SIG-M5 treated with dmso at 0.1 percent for 504 hours (cell line): ENCODE measurements at regions not wholly inside any gene's neighbourhood (a gene's known extent, or its start where the extent isn't known, plus 50 kb on each side); places are given as distances from the start of the nearest gene placed in this dataset.
"Not testable (repeated sequence)": the region's sequence is repeated elsewhere in the genome, so short reads cannot be mapped to it uniquely, and the experiment has no call there.

Experiments
- DNase-seq: peaks from one replicate; lab custom pipeline; 2025; ENCODE audit not compliant: unreplicated experiment; lab: John Stamatoyannopoulos, UW

DNA sequence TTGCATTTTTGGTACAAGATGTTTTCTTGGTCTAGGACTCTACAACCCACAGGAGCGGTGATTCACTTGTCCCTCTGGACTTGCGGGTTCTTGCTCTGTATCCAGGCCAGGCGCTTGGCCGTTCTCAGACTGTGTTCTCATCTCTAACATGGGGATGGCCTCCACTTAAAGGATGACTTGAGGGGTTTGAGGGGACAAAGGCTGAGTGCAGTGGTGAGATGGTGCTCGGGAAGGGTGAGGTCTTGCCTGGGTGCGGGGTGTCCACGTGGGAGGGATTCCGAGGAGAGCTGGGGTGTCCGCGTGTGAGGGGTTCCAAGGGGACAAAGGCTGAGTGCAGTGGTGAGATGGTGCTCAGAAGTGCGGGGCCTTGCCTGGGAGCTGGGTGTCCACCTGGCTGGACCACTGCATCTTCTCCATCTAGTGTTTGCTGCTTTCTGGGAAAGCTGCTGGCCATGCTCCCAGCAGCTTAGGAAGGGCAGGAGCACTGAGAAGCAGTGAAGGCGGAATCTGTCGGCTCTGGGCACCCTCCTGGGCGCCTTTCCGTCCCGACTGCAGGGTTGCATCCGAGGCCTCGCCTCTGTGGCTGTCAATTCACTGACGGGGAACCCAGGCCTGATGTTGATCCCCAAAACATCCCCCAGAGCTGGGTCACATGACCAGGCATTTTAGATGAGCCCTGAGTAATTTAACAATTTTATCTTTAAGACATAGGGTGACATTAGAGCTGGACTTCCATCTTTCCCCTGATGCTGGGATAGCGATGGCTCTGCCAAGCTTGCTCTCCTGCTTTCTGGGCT lies 280.5 kb upstream of the IRX4 start:
- no peak for DNase-seq

- no peak for DNase-seq
These were observed 278.1 kb upstream of the IRX4 start for GRCh38 chr5:2160811-2161210.

DNA sequence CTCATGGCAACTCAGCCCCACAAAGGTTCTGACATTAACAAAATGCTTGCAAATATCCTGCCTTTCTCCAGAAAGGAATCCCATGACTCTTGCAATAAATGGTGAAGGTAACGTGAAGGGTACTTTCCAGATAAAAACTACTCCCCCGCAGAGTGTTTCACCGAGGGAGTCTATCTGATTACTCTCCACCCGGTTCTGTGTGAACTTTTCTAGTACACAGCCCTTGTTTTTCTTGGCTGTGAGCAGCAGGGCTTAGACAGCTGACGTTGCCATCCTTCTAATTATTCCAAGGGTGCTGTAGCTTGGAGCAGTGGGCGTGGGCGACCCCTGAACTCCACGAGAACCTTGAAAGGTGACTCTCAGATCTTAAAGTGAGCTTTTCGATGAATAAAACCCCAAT lies 276.0 kb upstream of the IRX4 start:
- DNase-seq: no peak

- no peak for DNase-seq
These were observed 275.4 kb upstream of the IRX4 start for GRCh38 chr5:2158109-2158508.

DNA sequence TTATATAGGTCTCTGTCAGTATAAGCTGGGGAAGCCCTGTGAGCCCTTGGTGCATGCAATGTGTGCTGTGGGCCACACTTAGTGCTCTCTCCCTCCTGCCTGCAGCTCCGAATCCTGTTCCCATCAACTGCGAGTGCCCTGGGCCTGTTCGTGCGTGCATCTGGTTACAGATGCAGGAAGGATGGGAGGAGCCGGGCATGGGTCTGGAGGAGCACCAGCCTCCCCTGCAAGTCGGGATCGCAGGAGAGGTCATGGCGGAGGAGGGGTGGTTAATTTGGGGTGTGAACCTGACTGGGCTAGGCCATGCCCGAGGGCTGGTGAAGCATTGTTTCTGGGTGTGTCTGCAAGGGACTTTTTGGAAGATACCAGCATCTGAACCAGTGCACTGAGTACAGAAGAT lies 274.6 kb upstream of the IRX4 start:
- DNase-seq: no peak

GRCh38 chr5:2156358-2157059 lies 273.8 kb upstream of the IRX4 start:
- DNase-seq: no peak

DNA sequence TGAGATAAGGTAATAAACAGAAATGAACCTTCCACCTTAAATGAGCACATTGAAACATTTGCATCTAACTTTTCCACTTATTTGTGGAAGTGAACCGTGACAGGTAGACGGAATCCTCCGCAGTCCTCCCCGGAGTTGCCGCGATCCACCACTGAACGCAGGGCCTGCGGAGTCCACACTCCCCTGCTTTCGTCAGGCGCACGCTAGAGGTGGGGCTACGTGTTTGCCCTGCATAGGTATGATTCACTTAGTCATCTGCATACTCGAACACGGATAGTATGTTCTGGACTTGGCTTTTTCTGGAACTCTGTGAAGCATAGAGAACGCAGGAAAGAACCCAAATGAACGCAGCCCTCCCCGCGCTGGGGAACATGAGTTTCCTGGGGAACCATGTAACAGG lies 272.8 kb upstream of the IRX4 start:
- no peak for DNase-seq

DNA sequence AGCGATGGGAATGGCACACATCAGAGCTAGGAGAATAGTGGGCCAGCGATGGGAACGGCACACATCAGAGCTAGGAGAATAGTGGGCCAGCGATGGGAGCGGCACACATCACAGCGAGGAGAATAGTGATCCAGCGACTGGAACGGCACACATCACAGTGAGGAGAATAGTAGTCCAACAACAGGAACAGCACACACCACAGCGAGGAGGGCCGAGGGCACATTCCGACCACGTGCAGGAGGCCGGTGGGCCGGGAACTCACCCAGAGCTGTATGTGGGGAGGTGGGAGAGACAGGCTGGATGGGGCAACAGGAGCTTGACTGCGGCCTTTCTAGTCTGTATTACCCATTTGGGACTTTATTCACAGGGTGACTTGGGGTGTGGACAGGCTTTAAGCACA lies 271.1 kb upstream of the IRX4 start:
- no peak for DNase-seq

DNA sequence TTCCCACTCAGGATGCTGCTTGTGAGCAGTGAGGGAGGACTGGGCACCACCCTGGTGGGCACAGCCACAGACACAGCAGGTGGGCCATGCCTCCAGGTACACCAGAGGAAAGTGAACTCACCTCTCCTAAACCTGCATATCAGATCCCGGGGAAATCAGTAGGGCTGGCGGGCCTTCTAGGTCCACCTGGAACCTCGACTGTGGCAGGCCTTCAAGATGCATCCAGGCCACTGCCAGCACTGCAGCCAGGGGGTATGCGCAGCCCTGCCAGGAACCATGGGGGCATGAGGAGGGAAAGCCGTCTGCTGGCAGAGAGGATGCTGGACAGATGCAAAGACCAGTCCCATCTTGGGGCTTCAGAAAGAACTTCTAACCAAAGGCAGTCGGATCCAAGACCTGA lies 270.6 kb upstream of the IRX4 start:
- no peak for DNase-seq

DNA sequence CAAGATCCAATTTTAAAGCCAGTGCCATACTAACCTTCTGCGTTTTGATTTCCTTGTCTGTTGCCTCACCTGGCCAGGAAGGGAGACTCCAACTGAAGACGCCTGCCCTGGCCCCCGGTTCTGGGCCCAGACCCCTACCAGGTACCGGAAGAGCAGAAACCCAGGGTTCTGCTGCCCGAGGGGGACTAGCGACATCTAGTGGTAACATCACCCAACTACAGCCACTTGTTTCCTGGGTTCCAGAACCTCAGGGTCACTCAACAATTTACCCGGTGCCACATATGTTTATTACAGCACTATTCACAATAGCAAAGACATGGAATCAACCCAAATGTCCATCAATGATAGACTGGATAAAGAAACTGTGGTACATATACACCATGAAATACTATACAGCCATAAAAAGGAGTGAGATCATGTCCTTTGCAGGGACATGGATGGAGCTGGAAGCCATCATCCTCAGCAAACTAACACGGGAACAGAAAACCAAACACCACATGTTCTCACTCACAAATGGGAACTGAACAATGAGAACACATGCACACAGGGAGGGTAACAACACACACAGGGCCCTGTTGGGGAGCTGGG lies 268.7 kb upstream of the IRX4 start:
- not testable (repeated sequence) for DNase-seq

DNA sequence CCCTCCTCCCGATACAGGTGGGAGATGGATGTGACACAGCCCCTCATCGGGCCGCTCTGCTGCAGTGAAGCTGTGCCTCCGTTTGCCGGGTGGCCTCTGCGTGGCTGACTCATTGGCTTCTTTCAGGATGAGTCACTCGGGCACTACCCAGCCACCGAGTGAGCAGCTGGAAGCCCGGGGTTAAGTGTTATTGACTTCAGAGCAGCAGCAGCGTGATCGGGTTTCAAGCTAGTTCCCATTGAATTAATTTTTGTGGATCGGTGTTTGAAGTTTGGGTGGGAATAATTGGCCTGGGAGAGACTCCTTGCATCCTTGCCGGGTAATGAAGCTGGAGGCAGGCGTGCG lies 266.4 kb upstream of the IRX4 start:
- no peak for DNase-seq

- DNase-seq: no peak
These were observed 265.8 kb upstream of the IRX4 start for GRCh38 chr5:2148312-2149194.

- DNase-seq: no peak
These were observed 265.0 kb upstream of the IRX4 start for GRCh38 chr5:2147504-2148311.

DNA sequence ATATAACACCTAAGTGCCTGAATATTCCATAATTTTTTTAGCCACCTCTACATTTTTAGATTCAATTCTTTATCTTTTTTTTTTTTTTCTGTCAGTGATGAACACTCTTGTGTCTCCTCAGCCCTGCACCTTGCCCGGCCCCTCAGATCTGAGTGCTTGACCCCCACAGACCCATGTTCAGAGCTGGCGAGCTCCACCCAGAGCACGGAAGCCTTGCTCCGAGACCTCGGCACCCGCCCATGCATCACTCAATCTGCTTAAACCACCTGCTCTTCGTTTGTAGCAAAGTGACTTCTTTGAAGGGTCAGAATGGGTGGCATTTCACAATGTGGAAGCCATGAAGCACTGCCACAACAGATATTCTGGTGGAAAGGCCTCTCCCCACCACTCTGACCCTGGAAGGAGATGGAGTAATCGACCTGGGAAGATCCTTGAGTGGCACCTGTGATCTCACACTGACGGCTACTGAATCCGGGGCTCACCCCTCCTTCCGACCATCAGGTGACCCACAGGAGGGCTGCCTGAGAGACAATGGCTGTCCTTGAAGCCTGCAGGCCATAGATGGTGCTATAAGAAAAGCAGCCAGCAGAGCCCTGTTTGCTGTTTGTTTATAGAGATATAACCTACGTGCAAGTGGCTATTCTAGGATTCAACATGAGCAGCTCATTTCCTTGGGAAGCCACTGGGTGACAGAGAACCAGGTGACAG lies 261.1 kb upstream of the IRX4 start:
- no peak for DNase-seq

DNA sequence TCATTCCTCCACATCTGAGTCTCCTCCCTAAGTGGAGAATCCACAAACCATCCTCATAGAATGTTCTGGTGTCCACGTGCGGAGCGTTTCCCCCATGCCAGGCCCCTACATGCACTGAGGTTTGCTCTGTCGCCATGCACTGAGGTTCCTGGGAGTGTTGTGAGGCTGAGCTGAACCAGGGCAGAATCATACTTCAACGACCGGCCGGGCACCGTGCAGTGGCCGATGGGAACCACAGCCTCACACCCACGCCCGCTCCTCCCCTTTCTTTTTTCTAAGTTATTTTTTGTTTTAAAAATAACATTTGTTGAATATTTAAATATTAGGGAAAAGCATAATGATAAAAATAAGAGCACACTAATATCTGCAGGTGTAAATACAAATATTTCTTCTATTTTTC lies 260.4 kb upstream of the IRX4 start:
- no peak for DNase-seq

- no peak for DNase-seq
These were observed 259.8 kb upstream of the IRX4 start for GRCh38 chr5:2142456-2142954.

DNA sequence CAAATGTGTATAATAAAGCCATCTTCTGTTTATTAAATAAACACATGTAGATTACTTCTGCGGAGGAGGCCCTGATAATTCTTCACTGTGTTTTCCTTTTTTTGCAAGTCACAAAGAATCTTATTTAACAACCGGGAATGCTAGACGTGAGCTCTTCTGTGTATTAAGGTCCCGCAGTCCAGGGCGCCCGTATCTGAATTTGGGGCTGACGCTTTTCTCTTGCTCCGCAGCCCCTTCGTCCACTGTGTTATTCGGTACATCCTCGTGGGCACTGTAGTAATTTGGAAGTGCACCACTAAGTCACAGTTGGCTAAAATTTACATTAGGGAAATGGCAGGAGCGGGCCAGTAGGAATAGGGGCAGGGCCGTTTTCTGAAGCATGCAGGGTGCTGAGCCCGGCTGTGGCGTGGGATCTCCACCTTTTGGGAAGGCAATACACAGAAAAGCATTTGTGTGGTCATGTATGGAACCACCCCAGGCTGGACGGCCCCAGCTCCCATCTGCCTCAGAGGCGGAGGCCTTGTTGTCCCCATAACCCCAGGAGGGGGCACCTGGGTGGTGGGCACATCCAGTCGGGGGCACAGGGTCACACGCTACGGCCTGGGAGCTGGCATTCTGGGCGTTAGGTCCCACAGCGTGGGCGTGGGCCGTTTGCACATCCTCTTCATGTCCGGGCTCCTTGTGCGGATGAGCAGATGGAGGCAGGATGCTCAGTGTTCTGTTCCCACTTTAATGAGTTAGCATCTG lies 258.7 kb upstream of the IRX4 start:
- no peak for DNase-seq

- DNase-seq: no peak
These were observed 257.9 kb upstream of the IRX4 start for GRCh38 chr5:2140501-2141175.

- DNase-seq: no peak
These were observed 256.8 kb upstream of the IRX4 start for GRCh38 chr5:2139478-2139877.
